ENCODE measurements at regions not wholly inside any gene's neighbourhood (a gene's known extent, or its start where the extent isn't known, plus 50 kb on each side); places are given as distances from the start of the nearest gene placed in this dataset.

- TF ChIP-seq GABPA (IDR thresholded peaks at IDR 0.05 in 1 of 2, conservative IDR thresholded peaks at IDR 0.05 in 1 of 2), result no peak
- TF ChIP-seq RXRA (IDR thresholded peaks at IDR 0.05), result peak; percentile 37 to 55
- TF ChIP-seq HNF4A (conservative IDR thresholded peaks at IDR 0.05), result no peak
- peaks cover 0 to 4% (median under 1%) of the 10 kb centered on the region in 4 donors for H3K9me3 ChIP-seq (ENCODE audit: control insufficient read depth in 4 of 4, low read length in 3 of 4)
- no peak overlapping the region for H3K27ac ChIP-seq (ENCODE audit: low read depth in 1 of 2, low read length in 2 of 2)
- WGBS, result 24% methylated on average over 2 of the region's 2 CpGs
- H3K9ac ChIP-seq (ENCODE audit: low read depth in 1 of 2, low read length in 2 of 2), result no peak overlapping the region
- no peaks in the 10 kb centered on the region for H3K27me3 ChIP-seq (ENCODE audit: control insufficient read depth in 4 of 4, insufficient read depth in 4 of 4, low read length in 3 of 4)
- H3K36me3 ChIP-seq (ENCODE audit: control insufficient read depth in 4 of 4, insufficient read depth in 3 of 4, low read depth in 1 of 4, low read length in 3 of 4), result no peaks in the 10 kb centered on the region
- H3K4me3 ChIP-seq (ENCODE audit: low read depth in 1 of 3, low read length in 3 of 3), result no peak overlapping the region
- H3K4me1 ChIP-seq (ENCODE audit: control insufficient read depth in 4 of 4, insufficient read depth in 4 of 4, low read length in 3 of 4), result no peaks in the 10 kb centered on the region
- no peak for DNase-seq (ENCODE audit: low spot score)
Measured at GRCh38 chr10:10845185-10845584, 172.5 kb upstream of the CELF2 start.

DNA sequence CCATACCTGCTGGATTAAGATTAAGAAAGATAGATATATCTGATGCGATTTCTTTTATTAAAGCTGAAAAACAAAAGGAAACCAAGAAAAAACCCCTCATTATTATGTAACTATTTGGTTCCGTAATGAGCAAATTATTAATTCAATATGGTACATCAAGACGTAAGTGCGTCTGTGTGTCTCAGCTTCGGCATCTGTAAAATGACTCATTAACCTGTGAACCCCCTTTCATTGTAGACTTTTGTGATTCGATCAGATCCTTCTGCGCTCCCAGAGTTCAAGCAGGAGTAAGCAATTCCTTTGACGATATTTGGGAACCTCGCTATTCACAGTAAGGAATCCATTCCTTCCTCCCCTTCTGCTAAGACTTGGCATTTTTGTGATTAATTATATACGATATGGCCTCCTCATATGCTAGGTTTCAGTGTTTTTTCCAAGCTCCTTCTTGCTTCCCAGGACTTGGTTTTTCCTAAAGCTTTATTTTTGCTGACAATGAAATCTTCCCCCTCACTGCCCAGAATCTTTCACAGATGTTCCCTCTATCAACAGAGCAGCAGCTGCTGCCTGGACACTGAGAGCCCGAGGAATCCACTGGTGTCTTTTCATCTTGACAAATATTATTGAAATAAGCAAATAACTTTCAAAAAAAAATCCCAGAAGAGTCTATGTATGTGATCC, 171.7 kb upstream of the CELF2 start:
- DNase-seq (ENCODE audit: low spot score), result no peak
- Histone ChIP-seq H3K4me3 (ENCODE audit: low read depth in 1 of 3, low read length in 3 of 3) (no peak overlapping the region), H3K27ac (ENCODE audit: low read depth in 1 of 2, low read length in 2 of 2) (no peak overlapping the region), H3K4me1 (ENCODE audit: control insufficient read depth in 4 of 4, insufficient read depth in 4 of 4, low read length in 3 of 4) (no peaks in the 10 kb centered on the region), H3K9me3 (ENCODE audit: control insufficient read depth in 4 of 4, low read length in 3 of 4) (peaks cover 0 to 4% (median 0%) of the 10 kb centered on the region in 4 donors), H3K27me3 (ENCODE audit: control insufficient read depth in 4 of 4, insufficient read depth in 4 of 4, low read length in 3 of 4) (no peaks in the 10 kb centered on the region), H3K36me3 (ENCODE audit: control insufficient read depth in 4 of 4, insufficient read depth in 3 of 4, low read depth in 1 of 4, low read length in 3 of 4) (no peaks in the 10 kb centered on the region), H3K9ac (ENCODE audit: low read depth in 1 of 2, low read length in 2 of 2) (no peak overlapping the region)
- TF ChIP-seq, protein P1, sequence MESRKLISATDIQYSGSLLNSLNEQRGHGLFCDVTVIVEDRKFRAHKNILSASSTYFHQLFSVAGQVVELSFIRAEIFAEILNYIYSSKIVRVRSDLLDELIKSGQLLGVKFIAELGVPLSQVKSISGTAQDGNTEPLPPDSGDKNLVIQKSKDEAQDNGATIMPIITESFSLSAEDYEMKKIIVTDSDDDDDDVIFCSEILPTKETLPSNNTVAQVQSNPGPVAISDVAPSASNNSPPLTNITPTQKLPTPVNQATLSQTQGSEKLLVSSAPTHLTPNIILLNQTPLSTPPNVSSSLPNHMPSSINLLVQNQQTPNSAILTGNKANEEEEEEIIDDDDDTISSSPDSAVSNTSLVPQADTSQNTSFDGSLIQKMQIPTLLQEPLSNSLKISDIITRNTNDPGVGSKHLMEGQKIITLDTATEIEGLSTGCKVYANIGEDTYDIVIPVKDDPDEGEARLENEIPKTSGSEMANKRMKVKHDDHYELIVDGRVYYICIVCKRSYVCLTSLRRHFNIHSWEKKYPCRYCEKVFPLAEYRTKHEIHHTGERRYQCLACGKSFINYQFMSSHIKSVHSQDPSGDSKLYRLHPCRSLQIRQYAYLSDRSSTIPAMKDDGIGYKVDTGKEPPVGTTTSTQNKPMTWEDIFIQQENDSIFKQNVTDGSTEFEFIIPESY (IDR thresholded peaks at IDR 0.05), result no peak
- TF ChIP-seq TAF1 (conservative IDR thresholded peaks at IDR 0.05) (no peak), NR2F2 (IDR thresholded peaks at IDR 0.05) (no peak), HNF4G (IDR thresholded peaks at IDR 0.05) (no peak), MAX (IDR thresholded peaks at IDR 0.05) (no peak), FOXA1 (IDR thresholded peaks at IDR 0.05) (no peak), CTCF (IDR thresholded peaks at IDR 0.05; ENCODE audit: low read depth, low read length, missing input control) (no peak), GABPA (IDR thresholded peaks at IDR 0.05 in 1 of 2, conservative IDR thresholded peaks at IDR 0.05 in 1 of 2) (no peak), RAD21 (IDR thresholded peaks at IDR 0.05) (no peak), EGR1 (IDR thresholded peaks at IDR 0.05; ENCODE audit: low read depth in 2 of 2) (no peak)
- TF ChIP-seq, protein P2, sequence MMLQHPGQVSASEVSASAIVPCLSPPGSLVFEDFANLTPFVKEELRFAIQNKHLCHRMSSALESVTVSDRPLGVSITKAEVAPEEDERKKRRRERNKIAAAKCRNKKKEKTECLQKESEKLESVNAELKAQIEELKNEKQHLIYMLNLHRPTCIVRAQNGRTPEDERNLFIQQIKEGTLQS (IDR thresholded peaks at IDR 0.05), result no peak
- 78% methylated on average over 11 of the region's 11 CpGs for WGBS

- no peak for TF ChIP-seq MAX (IDR thresholded peaks at IDR 0.05)
- TF ChIP-seq HNF4A (conservative IDR thresholded peaks at IDR 0.05), result no peak
- no peak for TF ChIP-seq HNF4G (IDR thresholded peaks at IDR 0.05)
- TF ChIP-seq RAD21 (IDR thresholded peaks at IDR 0.05), result no peak
- TF ChIP-seq, protein P3, sequence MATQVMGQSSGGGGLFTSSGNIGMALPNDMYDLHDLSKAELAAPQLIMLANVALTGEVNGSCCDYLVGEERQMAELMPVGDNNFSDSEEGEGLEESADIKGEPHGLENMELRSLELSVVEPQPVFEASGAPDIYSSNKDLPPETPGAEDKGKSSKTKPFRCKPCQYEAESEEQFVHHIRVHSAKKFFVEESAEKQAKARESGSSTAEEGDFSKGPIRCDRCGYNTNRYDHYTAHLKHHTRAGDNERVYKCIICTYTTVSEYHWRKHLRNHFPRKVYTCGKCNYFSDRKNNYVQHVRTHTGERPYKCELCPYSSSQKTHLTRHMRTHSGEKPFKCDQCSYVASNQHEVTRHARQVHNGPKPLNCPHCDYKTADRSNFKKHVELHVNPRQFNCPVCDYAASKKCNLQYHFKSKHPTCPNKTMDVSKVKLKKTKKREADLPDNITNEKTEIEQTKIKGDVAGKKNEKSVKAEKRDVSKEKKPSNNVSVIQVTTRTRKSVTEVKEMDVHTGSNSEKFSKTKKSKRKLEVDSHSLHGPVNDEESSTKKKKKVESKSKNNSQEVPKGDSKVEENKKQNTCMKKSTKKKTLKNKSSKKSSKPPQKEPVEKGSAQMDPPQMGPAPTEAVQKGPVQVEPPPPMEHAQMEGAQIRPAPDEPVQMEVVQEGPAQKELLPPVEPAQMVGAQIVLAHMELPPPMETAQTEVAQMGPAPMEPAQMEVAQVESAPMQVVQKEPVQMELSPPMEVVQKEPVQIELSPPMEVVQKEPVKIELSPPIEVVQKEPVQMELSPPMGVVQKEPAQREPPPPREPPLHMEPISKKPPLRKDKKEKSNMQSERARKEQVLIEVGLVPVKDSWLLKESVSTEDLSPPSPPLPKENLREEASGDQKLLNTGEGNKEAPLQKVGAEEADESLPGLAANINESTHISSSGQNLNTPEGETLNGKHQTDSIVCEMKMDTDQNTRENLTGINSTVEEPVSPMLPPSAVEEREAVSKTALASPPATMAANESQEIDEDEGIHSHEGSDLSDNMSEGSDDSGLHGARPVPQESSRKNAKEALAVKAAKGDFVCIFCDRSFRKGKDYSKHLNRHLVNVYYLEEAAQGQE (IDR thresholded peaks at IDR 0.05), result no peak
- no peak overlapping the region for H3K27ac ChIP-seq (ENCODE audit: low read depth in 1 of 2, low read length in 2 of 2)
- no peaks in the 10 kb centered on the region for H3K27me3 ChIP-seq (ENCODE audit: control insufficient read depth in 4 of 4, insufficient read depth in 4 of 4, low read length in 3 of 4)
- 62% methylated on average over 3 of the region's 3 CpGs for WGBS
- H3K4me3 ChIP-seq (ENCODE audit: low read depth in 1 of 3, low read length in 3 of 3), result no peak overlapping the region
- no peaks in the 10 kb centered on the region for H3K4me1 ChIP-seq (ENCODE audit: control insufficient read depth in 4 of 4, insufficient read depth in 4 of 4, low read length in 3 of 4)
- no peak for DNase-seq (ENCODE audit: low spot score)
- H3K9ac ChIP-seq (ENCODE audit: low read depth in 1 of 2, low read length in 2 of 2), result no peak overlapping the region
- H3K9me3 ChIP-seq (ENCODE audit: control insufficient read depth in 4 of 4, low read length in 3 of 4), result peaks cover 0 to 4% (median 0%) of the 10 kb centered on the region in 4 donors
- no peaks in the 10 kb centered on the region for H3K36me3 ChIP-seq (ENCODE audit: control insufficient read depth in 4 of 4, insufficient read depth in 3 of 4, low read depth in 1 of 4, low read length in 3 of 4)
Measured at GRCh38 chr10:10846504-10846900, 171.2 kb upstream of the CELF2 start.
